GM12864 (cell line): ENCODE measurements at regions not wholly inside any gene's neighbourhood (a gene's known extent, or its start where the extent isn't known, plus 50 kb on each side); places are given as distances from the start of the nearest gene placed in this dataset.
A peak's percentile ranks its signal among the peaks of the same experiment; 100 is the strongest.
"Not testable (repeated sequence)": the region's sequence is repeated elsewhere in the genome, so short reads cannot be mapped to it uniquely, and the experiment has no call there.

Source experiments
- DNase-seq: peaks from one replicate; pipeline ENCODE4 v3.0.0-alpha.2; 2011; ENCODE audit warnings: low read depth
- H3K4me3 ChIP-seq: 2 replicates; pipeline ENCODE4 v1.5.1; 2011; ENCODE audit warnings: mild to moderate bottlenecking, low read depth, low read length, control low read depth
- TF ChIP-seq, protein P1 (sequence below): IDR thresholded peaks from 2 replicates; pipeline ENCODE4 v1.5.1; 2011; ENCODE audit warnings: low read depth, mild to moderate bottlenecking, moderate library complexity, low read length, control low read depth, inconsistent platforms; ENCODE audit errors: missing control alignments

DNA sequence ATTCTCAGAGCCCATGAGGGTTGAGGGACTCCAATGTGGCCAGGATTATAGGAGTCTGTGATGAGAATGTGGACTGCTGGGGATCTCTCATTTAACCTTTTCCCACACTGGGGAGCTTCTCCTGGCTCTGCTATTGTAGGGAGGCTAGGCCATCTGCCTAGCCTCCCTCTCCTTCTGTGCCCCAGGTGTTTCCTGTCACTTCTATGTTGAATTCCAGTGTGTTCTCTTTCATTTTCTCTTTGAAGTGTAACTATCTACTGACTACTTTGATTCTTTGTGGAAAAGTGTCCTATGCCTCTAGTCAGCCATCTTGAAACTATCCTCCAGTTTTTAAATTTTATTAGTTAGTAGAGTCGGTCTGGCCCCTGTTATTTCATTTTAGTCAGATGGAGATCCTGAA, 53.4 kb upstream of the ABCD2 start:
- DNase-seq = no peak
- TF ChIP-seq, protein P1, sequence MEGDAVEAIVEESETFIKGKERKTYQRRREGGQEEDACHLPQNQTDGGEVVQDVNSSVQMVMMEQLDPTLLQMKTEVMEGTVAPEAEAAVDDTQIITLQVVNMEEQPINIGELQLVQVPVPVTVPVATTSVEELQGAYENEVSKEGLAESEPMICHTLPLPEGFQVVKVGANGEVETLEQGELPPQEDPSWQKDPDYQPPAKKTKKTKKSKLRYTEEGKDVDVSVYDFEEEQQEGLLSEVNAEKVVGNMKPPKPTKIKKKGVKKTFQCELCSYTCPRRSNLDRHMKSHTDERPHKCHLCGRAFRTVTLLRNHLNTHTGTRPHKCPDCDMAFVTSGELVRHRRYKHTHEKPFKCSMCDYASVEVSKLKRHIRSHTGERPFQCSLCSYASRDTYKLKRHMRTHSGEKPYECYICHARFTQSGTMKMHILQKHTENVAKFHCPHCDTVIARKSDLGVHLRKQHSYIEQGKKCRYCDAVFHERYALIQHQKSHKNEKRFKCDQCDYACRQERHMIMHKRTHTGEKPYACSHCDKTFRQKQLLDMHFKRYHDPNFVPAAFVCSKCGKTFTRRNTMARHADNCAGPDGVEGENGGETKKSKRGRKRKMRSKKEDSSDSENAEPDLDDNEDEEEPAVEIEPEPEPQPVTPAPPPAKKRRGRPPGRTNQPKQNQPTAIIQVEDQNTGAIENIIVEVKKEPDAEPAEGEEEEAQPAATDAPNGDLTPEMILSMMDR = no peak
- H3K4me3 ChIP-seq = no peak overlapping the region

DNA sequence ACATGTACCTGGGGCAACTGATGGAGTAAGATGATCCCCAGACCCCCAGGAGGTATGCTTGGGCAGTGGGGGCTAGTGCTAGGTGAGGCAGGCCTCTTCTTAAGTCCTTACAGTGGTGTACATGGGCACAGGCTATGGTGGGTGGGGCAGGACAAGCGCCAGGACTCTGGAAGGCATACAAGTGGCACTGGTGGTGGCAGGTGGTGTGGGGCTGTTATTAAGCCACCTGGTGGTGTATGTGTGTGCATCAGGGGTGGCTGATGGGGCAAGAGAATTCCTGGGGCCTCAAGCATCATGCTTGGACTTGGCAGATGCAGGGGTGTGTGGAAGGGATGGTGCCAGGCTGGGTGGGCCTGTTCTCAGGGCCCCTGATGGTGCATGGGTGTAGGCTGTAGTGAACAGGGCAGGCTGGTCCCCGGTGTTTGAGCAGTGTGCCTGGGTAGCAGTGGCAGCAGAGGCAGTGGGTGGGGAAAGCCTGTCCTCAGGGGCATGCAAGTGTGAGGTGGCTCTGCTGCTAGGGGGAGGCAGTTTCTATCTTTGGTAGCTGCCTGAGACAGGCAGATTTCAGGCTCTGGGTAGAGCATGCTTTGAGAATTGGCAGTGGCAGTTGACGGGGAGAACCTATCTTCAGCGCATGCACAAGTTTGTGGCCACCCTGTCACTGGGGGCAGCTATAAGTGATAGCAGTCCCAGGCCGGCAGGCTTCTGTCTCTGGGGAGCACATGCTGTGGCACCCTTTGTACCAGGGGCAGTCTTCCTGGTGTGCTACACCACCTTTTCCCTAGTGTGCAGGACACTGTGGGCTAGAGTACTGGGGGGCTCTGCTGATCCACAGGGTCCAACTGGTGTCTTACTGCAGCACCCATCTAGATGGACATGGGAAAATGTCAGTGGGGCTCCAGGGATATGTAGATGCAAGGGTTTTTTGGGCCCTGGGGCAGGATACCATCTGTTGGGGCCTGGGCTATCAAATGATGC, 52.6 kb upstream of the ABCD2 start:
- TF ChIP-seq, protein P1 = peak; percentile 3
- no peak overlapping the region for H3K4me3 ChIP-seq
- DNase-seq = no peak

- not testable (repeated sequence) for H3K4me3 ChIP-seq
Measured at GRCh38 chr12:39669539-39669938, 49.9 kb upstream of the ABCD2 start.

More at GRCh38 chr12:39669539-39669938, 49.9 kb upstream of the ABCD2 start:
- DNase-seq = not testable (repeated sequence)
